ENCODE measurements at regions not wholly inside any gene's neighbourhood (a gene's known extent, or its start where the extent isn't known, plus 50 kb on each side); places are given as distances from the start of the nearest gene placed in this dataset.
"Not testable (repeated sequence)": the region's sequence is repeated elsewhere in the genome, so short reads cannot be mapped to it uniquely, and the experiment has no call there.

DNA sequence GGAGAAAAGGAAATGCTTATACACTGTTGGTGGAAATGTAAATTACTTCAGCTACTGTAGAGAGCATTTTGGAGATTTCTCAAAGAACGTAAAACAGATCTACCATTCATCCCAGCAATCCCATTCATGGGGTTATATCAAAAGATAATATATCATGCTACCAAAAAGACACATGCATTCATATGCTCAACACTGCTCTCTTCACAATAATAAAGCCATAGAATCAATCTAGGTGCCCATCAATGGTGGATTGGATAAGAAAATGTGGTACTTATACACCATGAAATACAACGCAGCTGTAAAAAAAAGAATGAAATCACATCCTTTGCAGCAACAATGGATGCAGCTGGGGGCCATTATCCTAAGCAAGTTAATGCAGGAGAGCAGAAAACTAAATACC, 1487.7 kb upstream of the SEL1L start:
- no peak for DNase-seq

DNA sequence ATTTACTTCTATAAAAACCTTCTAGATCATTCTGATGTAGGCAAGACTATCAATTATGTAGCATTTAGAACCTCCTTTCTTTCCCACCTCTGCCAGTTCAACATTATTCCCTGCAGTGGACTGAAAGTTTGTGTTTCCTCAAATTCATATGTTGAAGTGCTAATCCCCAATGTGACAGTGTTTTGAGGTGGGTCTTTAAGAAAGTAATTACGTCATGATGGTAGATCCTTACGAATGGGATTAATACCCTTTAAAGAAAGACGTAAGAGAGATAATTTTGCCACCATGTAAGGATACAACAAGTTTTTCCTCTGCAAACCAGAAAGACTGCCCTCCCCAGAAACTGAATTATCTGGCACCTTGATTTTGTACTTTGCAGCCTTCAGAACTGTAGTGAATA, 1489.7 kb upstream of the SEL1L start:
- no peak for DNase-seq

DNA sequence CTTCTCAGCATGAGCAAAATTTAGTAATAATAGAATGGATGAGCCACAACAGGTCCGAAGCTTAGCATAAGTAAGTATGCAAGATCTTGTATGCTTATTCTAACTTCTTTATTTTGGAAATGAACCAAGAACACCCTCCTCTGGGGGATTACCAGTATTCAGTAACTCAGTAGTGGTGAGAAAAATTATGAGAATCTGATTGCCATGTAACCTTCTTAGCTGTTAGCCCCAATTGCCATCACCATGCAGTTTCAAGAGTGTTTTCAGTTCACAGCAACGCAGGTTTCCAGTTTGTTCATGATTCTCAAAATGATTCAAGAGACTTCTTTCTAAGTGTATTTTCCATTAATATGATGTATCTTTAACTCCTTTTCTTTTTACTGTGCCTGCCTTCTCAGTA, 1507.6 kb upstream of the SEL1L start:
- no peak for DNase-seq

DNA sequence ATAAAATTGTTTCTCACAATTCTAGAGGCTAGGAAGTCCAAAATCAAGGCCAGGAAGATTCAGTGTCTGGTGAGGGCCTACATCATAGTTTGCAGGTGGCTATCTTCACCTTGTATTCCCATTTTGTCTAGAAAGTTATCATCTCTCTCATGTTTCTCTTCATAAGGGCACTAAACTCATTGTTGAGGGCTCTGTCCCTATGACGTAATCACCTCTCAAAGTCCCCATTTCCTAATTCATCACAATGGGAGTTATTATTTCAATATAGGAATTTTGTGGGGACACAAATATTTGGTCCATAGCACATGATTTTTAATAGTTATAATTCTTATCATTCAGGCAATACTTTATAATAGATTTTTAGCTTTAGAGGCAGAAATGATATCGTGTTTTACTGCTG, 1509.2 kb upstream of the SEL1L start:
- no peak for DNase-seq

DNA sequence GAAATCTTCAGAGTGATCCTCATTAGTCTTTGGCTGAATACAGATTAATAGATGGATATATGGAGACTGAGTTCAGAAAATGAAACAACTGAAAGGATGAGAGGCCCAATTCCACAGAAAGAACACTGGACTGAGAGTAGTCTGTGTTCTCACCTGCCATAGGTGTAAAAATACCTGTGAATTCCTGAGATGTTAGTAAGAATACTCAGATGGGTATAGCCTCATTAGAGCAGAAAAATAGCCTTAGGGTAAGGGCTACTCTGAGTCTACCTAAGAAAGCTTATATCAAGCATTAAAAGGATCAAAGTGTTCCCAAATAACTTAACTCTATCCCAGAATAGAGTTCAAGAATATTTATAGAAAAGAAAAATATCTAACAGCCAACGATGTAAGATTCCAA, 1510.3 kb upstream of the SEL1L start:
- DNase-seq, result no peak

DNA sequence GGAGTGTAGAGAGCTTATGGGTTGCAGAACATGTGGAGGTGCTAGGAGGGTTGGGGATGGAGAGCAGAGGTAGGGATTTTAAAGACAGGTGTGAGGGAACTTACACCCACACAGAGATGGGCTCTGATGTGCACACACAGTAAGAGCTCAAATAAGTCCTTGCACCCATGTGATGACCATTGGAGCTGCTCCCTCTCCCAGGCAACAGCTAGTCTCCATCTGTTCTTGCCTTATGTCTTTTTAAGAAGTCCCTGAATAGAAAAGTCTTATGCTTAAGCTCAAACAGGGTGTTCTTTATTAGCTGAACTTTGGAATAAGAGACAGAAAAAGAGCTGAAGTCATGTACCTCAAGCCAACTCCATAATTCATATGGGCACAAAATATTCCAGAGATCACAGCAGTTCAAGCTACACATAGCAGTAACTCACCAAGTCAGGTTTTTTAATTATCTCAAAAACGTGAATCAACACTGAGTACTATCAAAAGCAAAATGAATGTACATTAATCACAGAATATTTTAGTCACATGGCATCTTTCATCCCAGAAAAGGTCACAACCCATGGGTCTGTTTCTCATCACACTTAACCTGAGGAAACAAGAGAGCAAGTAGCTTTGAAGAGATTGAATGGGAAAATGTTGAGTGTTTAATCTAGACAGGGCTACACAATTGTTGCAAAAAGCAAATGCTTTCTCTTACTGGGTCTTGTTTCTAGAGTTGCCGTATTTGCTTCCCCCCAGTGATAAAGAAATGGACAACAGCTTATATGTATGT, 1513.6 kb upstream of the SEL1L start:
- no peak for DNase-seq

DNA sequence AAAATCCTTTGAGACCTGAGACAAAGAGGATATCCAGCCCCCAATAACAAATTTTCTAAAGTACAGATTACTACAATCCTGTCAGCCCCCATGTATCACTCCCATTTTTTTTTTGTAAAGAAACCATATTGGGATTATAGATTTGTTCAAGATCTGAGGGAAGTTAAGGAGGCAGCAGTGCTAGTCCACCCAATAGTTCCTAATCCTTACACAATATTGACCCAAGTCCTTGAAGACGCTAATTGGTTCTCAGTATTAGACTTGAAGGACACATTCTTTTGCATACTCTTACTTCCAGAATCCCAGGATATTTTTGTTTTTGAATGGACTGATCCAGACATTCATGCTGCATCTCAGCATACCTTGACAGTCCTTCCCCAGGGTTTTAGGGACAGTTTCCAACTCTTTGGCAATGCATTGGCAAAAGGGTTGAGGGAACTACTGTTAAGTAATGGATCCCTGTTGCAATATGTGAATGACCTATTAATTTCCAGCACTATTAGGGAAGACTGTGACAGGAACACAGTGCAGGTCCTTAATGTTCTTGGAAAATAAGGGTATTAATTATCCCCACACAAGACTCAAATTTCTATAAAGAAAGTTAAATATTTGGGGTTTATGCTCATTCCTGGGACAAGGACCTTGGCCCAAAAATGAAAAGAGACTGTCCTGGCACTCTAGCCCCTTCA, 1519.5 kb upstream of the SEL1L start:
- DNase-seq, result no peak

DNA sequence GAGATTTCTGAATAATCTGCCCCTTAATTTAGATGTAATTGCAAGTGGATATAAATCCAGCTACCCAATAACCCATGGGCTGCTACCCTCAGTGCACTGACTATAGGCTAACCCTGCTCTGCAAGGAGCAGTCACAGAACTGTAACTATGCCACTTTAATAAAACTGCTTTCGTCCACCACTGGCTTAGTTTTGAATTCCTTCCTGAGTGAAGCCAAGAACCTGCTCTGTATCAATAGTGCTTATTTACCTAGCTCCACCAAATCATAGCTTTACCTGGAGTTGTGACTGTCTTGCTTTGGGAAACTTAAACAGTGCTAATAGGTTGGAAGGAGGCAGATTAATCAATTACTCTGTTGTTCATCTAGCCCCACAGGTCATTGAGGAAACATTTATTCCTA, 1524.4 kb upstream of the SEL1L start:
- DNase-seq, result no peak

DNA sequence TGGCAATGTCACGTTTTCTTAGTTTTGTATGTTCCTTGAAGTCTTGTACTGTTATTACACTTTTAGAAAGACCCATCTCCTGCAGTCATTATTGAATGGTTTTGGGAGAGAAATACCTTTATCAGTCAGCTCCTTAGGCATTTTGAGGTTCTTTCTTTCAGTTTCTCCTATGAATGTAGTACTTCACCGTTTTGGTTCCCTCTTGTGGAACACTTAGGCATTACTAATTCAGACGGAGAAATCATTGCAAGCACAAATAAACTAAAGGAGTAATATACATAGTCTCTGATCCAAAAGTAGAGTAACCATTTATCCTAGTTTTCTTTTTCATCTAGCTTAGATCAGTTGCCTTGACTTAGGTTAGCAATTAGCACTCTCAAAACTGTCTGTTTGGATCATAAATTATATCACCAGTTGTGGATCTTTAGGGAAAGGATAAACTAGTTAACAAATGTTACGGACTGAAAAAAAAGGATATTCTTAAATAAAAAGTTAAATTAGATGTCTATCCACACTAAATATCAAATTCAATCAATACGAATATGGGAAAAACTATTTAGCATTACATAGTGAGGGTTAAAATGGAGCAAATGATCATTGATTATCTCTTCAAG, 1538.3 kb upstream of the SEL1L start:
- no peak for DNase-seq

DNA sequence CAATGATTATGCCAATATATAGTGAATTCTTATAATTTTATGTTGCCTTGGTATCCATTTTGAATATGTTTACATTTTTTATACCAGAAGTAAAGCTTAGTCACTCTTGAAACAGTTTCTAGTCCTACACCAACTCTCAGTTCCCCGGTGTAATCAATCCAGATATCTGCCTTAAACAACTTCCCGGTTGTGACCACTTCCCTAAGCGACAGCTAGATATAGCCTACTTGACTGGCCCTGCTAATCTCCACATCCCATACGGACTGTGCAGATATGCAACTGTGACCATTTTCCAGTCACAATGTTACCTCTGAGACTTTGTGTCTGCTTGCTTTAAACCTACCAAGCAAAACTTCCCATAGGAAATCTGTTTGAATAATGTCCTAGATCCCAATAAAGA, 1551.5 kb upstream of the SEL1L start:
- no peak for DNase-seq

DNA sequence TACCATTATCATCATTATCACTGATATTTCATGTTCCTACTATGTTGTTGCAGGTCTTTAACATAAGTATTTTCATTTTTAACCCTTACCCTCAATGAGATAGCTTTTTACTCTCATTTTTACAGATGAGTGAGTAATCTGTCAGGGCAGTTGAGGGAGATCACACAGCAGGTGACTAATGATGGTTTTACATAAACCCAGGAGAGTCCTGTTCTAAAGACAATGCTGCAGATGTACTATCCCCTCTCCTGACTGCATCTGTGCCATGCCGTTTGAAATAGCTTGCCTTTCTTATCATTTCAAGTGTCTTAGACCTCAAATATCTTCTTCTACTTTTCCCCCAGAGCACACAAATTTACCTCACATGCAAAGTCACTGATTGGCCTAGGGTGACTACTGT, 1552.1 kb upstream of the SEL1L start:
- DNase-seq, result no peak

DNA sequence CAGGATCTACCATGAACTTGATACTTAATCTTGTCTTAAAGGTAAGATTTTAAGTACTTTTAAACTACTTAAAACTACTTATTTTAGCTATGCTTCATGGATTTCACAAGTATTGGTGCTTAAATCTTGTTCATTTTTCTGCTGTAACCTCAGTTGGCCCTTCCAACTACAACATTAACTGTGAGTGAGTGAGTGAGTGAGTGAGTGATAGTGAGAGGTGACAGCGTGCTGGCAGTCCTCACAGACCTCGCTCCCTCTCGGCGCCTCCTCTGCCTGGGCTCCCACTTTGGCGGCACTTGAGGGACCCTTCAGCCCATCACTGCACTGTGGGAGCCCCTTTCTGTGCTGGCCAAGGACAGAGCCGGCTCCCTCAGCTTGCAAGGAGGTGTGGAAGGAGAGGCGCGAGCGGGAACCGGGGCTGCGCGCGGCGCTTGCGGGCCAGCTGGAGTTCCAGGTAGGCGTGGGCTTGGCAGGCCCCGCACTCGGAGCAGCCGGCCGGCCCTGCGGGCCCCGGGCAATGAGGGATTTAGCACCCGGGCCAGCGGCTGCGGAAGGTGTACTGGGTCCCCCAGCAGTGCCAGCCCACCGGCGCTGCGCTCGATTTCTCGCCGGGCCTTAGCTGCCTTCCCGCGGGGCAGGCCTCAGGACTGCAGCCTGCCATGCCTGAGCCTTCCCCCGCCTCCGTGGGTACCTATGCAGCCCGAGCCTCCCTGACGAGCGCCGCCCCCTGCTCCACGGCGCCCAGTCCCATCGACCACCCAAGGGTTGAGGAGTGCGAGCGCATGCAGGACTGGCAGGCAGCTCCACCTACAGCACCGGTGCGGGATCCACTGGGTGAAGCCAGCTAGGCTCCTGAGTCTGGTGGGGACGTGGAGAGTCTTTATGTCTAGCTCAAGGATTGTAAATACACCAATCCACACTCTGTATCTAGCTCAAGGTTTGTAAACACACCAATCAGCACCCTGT, 1558.6 kb upstream of the SEL1L start:
- not testable (repeated sequence) for DNase-seq

DNA sequence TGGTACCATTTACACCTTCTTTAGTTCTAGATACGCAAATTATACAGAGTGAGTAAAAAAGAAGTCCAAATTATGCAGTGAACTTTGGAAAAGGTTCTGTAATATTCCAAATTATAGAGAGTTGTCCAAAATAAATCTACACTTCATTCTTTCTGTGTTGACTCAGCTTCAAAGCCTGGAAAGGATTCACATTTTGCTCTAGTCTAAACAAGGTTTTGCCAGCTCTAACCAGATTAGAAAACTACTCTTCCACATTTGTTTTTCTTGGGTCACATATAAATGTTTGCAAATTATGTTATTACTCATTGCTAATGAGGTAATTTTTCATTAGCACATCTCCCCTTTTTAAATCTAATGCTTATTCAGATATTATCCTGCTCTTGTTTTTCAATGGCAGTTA, 1562.4 kb upstream of the SEL1L start:
- no peak for DNase-seq

DNA sequence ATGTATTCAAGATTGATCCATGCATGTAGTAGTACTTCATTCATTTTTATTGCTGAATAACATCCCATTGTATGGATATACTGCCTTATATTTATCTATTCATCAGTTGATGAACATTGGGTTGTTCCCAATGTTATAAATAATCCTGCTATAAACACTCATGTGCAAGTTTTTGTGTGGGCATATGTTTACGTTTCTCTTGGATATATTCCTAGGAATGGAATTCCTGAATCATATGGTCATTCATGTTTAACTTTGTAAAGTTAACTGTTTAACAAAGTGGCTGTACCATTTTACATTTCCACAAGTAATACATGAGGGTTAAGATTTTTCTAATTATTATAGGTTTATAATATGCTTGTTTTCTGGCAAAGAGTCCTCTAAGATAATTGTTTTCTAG, 1568.2 kb upstream of the SEL1L start:
- DNase-seq, result no peak

DNA sequence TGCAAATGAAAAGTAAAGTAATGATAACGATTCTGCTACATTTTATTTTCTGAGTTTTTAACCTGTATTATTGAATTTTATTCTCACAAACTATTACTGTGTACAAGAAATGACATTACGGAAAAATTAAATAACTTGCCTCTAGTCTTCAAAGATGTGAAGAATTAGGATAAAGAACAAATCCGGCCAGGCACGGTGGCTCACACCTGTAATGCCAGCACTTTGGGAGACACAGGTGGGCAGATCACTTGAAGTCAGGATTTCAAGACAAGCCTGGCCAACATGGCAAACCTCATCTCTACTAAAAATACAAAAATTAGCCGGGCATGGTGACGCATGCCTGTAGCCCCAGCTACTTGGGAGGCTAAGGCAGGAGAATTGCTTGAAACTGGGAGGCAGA, 1584.4 kb upstream of the SEL1L start:
- no peak for DNase-seq

DNA sequence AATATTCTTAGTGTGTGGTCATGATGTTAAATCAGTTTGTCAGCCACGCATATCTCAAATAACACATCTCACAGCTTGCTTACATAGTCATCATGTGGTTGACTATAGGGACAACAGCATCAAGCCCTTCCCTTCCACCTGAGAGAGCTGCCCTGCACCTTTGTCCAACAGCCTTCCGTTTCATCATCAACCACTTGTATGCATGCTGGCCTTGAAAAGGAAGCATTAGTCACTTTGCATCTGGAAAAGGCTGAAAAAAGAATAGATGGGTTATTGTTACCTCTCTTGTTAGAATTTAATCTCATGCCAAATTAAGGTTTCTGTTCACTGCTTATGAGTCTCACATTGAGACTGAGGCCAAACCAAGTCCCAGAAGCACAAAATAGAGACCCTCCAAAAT, 1586.5 kb upstream of the SEL1L start:
- no peak for DNase-seq

DNA sequence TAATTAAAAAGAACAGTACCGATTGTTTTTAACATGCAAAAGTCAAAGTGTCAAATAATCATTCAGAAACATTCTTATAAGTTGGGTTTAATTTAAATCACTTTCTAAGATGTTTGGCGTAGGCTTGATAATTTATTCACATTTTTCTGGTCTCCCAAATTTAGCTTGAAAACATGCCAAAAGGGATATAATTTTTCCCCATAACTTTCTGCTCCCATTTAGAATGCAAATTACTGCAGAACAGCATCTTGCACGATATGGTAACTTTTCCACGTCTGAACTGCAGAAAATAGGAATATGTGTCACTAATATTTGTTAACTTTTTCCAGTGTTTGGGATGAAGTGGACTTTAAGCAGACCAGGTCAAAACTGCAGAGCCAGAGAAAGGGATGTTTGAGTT, 1592.4 kb upstream of the SEL1L start:
- no peak for DNase-seq

DNA sequence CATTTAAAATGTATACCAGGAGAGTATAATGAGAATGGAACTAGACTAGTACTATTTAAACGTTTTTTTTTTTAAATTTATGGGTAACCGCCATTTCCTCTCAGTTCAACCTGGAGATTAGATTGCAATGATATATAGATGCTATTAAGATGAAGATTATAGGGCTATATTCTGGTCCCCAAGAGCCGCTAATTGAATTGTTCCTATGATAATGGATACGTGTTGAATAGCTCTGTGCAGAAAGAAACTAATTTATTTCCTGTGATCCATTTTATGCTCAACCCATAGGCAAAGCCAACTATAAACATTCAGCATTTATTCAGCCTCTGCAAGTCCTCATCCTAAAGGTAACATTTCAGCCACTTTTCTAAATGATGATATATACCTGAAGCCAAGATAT, 1595.1 kb upstream of the SEL1L start:
- DNase-seq, result no peak

DNA sequence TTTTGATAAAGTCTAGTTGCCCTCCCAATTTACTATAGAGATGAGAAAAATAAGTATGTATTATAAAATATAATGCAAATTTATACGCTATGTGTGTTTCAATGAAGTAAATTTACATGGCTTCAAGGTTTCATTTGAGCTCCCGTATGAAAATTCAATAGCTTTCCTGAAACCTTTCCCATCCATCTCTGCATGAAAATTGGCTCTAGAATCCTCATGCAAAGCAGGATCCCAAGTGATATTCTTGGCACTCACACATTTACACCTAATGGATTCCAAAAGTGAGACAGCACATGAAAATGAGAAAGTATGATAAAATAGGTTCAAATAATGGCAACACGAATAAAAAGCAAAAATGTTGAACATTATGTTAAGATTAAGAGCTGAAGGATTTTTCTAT, 1595.8 kb upstream of the SEL1L start:
- DNase-seq, result no peak

DNA sequence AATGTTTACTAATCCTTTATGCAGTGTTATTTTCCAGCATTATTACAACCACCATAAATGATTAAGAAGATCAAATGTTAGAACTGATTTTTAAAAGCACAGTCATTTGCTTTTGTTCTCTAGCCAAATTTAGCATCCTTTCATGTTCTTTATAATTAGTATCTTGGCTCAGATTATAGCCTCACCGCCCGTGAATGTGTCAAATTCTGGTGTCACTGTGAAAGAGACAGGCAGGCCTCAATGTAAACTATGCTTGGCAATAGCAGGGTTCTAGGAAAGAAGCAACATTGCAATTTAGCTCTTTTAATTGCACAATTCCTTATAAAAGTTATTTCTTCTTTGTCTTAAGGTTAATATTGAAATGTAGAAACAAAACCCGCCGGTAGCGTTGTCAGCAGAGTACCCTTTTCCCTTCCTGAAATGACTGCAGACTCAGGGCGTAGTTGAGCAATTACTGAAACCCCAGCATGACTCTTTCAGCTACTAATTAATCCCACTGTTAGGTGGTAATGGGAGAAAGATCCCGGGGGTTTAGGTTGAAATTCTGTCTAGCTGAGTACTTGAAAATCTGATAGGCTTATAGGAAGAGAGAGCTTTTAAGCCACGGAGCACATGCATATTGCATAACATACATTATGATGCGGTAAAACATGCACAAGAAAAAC, 1600.5 kb upstream of the SEL1L start:
- DNase-seq, result no peak

DNA sequence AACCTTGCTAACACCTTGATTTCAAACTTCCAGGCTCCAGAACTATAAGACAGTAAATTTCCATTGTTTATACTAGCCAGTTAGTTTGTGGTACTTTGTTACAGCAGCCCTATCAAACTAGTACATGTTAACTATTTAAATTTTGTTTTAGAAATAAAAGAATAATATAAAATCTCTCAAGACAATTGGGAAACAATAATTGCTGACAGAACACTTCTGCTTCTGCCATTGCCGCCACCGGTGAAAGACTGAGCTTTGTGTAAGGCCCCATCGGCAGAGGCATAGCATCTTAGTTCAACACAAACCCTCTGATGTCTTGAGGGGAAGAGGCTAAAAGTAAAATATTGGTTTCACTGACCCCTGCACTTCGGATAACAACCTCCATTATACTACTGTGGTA, 1607.1 kb upstream of the SEL1L start:
- DNase-seq, result no peak

DNA sequence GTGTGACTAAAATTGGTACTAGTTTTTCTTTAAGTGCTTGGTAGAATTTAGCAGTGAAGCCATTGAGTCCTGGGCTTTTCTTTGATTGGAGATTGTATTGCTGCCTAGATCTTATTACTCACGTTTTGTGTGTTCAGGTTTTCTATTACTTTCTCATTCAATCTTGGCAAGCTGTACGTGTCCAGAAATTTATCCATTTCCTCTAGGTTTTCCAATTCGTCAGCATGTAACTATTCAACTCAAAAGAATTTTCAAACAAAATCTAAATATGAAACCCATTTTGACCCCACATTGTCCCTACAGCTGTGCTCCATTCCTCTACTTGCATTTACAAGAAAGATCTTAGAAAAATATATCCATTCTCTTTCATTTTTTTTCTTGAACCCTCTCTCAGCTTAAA, 1613.4 kb upstream of the SEL1L start:
- no peak for DNase-seq

DNA sequence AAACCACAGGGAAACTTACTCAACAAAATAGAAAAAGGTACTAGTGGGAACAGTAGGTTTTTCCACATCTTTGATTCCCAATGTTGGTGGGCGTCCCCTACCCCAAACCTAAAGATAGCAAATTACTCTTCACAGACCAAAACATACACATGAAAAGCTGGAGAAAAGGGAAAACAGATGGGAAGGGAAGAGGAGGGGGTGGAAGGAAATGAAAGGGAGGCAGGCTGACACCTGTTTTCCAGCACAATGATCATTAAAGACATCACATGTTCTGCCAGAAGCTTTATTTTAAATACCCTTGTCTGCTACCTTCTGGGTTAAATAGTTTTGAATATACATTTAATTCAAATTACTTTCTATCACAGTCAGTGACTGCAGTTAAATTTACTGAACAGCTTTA, 1617.9 kb upstream of the SEL1L start:
- DNase-seq, result no peak

Data from left hindlimb (tissue), 1 donor.